Cardiac septum (tissue), 1 donor: ENCODE measurements at regions not wholly inside any gene's neighbourhood (a gene's known extent, or its start where the extent isn't known, plus 50 kb on each side); places are given as distances from the start of the nearest gene placed in this dataset.

Experiments used
- DNase-seq: peaks from one replicate; pipeline ENCODE4 v3.0.0-alpha.2; 2020; ENCODE audit warnings: low spot score
- intact Hi-C: fragments of 100-400 bp; cut with DNase I; formaldehyde crosslinking; loops from one replicate; pipeline ENCODE4 v1.14.0; 2022
- donor health status: DM: no; HTN: no; CAD: no.

GRCh38 chrX:20320461-20321159, 53.9 kb upstream of the RPS6KA3 start:
- intact Hi-C loops, result no loop called here
- no peak for DNase-seq

DNA sequence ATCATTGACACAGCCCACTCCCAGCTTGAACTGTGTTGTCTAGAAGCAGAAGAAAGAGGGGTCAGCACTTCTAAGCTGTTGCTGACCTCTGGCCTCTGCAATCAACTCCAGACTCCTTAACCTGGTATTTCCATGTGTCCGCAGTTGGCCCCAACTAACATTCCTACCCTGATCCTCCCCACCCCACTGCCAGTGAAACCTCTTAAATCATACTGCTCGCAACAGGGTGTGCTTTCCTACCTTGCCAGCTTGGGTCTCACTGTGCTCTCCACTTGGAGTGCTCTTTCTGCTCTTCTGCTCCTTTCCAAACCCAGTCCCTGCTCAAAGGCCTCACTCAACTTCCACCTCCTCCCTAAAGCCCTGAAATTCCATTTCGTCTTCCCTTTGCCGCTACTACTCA, 52.3 kb upstream of the RPS6KA3 start:
- intact Hi-C loops, result no loop called here
- DNase-seq, result no peak

GRCh38 chrX:20317873-20318272, 51.2 kb upstream of the RPS6KA3 start:
- intact Hi-C loops, result no loop called here
- no peak for DNase-seq
